Inflammatory macrophage (primary cell): ENCODE measurements at regions not wholly inside any gene's neighbourhood (a gene's known extent, or its start where the extent isn't known, plus 50 kb on each side); places are given as distances from the start of the nearest gene placed in this dataset.

Experiments used
- DNase-seq, 2 donors: peaks; one replicate each; pipeline ENCODE4 v3.0.0-alpha.2; 2020 to 2022

DNA sequence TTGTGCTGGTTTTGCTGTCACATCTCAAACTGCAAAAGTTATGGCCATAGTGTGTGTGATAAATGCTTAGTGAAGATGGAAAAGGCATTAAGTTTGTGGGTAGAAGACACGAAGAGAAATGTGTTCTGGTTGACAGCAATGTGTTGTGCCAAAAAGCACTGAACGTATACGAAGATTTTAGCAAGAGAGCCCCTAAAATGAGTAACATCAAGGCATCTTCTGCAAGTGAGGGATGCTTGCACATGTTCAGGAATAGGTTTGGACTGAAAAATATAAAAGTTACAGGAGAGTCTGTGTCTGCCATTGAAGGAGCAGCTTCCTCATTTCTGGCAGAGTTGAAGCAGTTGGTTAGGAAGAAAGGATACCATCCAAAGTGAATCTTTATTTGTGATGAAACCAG, 167.1 kb downstream of the ADAMTS15 start:
- no peak for DNase-seq

DNA sequence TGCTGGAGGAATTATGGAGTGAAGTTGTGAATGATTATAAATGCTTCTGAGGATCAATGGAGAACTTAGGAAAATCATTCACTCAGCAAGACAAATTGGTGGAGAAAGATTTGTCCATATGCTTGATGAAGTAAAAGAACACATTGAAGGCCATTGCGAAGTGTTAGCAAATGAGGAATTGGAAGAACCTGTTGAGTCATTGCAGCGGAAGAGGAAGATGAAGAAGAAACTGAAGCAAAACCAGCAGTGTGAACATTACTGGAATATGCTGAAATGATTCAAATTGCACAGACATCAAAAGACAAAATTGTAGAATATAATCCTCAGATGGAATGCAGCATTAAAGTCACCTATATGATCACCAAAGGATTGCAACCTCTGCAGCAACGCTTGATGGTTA, 168.1 kb downstream of the ADAMTS15 start:
- peak; percentile 63 to 82 for DNase-seq

DNA sequence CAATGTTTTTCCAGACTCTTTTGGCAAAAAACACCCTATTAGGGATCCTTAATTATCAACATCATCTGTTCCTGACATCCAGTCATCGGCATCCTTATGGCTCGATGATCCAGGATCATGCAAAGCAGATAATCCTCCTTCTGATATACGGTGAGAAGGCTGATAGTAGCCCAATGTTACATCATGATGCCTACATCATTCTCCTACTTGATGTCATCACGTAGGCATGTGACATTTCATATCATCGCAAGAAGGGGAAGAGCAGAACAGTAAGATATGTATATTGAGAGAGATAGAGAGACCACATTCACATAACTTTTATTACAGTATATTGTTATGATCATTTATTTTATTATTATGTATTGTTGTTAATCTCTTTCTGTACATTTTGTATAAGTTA, 168.6 kb downstream of the ADAMTS15 start:
- DNase-seq, result peak; percentile 12 to 50

DNA sequence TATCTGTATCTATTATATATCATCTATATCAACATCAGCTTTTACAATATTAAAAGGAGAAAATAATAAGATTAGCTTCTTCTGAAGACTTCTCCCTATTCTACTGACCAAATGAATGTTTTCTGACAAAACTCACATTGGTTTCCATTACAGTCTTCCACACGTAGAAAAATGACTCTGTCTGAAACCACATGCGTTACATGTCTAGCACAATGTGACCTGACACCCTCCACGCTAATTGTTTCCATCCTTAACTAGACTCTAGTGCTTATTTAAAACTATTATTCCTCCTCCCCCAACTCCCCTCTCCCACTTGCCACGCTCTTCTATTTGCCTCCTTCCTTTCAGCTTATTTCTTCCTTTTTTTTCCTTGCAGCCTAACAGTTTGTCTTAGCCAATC, 172.1 kb downstream of the ADAMTS15 start:
- DNase-seq, result no peak

DNA sequence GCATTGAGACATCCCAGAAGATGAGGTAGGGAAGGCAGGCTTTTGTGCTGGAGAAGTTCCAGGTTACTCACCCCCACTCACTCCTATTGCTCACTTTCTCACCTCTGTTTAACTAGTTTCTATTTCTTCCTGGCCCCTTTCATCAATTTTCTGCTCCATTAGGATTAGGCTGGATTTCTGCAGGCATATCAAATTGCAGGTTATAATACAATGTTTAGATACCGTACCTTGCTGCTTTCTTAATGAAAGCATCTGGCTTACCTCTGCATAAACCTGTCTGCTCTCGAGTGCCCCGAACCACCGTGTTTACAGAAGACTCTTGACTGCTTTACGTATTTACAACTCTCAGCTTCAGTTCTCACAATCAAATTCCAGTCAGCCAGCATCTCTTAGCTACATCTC, 173.7 kb downstream of the ADAMTS15 start:
- DNase-seq, result no peak

DNA sequence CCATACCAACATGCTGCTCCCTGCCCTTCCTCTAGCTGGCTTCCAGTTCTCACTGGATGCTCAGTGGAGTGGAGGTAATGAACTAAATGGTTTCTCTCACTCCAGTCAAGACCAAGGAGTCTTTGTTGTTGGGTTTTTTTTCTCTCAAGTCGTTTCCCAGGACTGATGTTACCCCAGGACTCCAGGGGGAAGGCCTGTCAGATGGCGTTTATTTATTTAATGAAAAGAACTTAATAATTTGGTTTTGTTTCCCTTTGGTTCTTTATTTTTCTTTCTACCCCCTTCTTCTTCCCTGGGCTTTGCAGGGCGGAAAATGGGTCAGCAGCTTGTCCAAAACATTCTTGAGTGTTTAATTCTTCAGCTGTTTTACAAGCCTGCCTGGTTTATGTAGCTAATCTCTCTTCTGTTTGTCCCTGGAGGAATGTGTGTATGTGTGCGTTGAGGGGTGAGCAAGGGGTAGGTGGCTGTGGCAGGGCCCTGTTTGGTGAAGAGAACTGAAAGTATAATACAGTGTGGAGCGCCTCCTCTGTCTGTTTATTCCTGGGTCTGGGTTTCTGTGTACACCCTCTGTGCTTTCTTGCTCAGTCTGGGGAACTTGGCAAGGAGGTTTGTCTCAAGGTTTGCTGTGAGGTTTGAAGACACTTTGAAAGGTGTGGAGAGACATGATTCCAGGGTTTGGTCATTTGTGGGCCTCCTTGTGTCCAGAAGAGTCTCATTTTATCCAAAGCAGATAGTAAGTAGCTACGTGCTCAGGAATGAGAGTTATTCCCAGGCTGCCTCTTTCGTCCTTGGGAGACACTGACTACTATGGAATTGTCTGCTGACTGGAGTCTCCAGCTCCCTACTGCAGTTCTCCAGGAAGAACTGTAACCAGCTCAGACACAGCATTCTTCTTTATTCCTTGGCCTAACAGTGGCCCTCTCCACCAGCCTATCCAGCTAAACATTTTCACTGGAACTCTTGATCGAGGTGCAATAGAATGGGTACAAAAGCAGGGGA, 175.5 kb downstream of the ADAMTS15 start:
- no peak for DNase-seq

DNA sequence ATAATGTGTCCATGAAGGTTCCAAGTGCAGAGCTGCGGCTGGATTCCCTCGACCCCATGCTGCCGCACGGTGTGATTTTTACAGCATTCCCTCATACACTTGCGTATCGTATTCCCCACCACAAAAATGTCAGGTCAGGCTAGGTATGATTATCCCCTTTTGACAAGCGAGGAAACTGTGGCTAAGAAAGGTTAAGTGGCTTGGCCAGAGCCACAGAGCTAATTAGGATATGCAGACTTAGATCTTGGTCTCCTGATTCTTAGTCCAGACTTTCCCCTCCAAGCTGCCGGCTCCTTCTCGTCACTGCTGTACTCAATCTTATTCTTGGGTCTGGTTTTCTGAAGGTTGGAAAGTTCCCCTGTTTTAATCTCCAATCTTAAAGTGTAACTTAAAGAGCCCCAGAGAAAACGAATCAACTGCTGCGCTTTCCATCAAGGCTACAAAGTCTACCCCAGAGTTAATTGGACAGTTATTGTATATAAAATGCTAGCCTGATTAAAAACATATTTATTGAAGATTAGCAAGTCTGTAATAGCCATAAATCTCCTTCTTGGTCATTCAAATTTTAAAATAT, 176.6 kb downstream of the ADAMTS15 start:
- no peak for DNase-seq

DNA sequence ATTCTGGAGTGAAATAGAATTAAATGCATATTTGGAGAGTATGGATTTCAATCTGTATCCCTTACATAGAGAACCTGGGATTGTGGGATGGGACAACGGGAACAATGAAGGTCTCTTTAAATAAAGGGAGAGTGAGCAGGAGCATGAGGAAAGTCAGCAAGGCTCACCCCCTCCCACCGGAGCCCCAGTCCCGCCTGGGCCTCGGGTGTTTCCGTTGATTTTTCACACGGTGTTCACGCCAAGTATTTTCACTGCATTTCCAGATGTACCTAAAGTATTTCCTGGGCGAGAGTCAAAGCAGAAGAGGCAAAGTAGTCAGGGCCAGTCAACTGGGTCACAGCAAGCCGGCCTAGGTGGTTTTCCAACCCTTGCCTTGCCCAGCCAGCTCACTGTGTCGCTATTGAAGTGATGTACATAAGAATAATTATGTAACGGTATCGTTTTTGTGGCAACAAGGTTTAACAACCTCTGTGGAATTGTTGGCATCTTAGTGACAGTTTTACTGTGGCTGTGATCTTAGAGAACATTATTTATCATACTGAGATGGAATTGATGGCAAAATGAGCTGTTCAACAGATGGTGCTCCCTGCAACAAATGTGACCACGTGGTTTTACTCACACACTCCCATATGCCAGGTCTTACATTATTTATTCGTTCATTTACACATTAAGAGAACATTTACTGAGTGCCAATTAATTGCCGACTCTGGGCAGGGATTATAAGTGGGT, 177.3 kb downstream of the ADAMTS15 start:
- no peak for DNase-seq

DNA sequence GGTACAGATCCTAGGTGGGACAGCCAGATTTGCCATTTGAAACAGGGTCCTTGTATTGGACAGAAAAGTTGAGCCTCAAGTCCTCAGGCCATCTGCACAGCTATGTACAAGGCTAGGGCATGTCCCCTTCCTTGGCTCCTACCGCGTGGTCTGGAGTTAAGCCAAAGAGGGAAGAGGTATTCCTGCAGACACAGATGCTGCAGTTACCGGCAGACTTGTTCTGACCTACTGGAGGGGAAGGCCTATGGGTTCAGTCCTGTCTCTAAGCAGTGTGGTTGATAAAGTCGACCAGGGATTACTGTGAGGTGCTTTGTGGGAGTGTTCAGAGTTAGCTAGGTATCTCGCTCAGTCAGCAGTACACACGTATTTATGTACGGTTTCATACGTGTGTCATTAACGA, 180.6 kb downstream of the ADAMTS15 start:
- no peak for DNase-seq

DNA sequence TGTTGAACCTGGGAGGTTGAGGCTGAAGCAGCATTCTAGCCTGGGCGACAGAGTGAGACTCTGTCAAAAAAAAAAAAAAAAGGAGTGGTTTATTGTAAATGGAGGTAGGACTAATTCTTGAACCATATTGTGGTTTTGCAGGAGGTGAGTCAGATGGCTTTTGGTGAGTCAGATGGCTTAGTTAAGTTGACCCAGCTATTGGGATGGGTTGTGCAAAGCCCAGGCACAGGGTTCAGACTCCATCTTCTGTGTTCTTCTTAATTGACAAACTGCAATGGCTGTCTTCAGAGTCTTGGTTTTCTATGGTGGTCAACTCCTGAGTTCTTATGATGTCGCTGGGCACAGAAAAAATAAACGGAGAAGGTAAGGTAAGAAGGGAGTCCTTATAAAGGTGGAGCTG, 182.7 kb downstream of the ADAMTS15 start:
- DNase-seq, result peak in 1 of 2 donors; percentile 19

DNA sequence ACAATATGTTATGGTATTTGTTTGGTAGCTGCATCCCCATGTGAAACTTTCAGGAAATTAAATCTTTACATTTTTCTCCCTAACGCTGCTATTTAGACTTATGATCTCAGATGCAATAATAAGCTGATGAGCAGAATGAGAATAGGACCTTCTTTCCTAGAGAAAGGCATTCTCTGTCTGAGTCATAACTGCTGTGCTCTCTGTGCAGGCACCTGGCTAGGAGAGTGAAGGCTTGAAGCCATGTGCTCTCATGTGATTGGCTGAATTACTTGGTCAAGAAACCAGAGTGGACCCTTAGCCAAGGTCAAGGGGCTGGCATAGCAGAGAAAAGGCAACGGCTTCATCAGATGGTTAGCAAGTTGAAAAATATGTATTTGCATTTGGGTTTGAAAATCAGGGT, 185.0 kb downstream of the ADAMTS15 start:
- no peak for DNase-seq

DNA sequence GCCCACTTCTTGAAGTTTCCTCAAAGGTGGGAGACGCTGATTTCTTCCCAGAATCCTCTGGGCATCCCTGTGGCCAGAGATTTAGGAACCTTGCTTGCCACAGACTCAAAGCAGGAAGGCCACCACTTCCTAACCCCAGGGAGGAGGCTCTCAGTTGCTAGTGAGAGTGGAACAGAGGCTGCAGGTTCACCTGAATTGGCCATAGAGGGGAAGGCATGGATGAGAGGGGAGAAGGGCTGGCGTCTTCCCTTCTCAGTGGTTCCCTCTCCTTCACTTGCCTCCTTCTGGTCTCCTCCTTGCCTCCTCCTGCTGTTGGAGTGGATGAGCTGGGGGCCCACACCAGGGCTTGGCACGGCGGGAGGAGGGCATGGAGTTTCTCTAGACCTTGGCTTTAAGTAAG, 185.7 kb downstream of the ADAMTS15 start:
- no peak for DNase-seq

DNA sequence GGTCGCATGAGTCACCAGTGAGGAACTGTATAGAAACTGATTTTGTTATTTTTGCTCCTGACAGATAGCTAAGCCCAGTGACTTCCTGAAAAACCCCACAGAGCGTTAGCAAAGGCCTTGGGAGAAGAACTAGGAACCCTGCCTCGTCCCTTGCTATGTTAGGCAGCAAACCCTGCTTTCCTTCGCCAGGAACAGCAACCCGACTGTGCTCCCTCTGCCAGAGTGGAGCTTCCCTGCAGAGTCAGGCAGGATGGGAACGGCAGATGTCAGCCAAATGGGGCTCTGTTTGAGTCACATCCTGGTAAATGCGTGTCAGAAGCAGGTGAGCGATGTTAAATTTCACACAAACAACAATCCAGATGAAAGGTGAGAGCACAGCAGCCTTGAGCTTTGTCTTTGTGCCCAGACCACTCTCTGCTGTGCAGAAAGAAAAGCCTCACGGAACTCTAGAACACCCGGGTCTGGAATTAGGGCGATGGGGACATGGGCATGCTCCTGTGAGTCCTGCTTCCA, 186.6 kb downstream of the ADAMTS15 start:
- no peak for DNase-seq

DNA sequence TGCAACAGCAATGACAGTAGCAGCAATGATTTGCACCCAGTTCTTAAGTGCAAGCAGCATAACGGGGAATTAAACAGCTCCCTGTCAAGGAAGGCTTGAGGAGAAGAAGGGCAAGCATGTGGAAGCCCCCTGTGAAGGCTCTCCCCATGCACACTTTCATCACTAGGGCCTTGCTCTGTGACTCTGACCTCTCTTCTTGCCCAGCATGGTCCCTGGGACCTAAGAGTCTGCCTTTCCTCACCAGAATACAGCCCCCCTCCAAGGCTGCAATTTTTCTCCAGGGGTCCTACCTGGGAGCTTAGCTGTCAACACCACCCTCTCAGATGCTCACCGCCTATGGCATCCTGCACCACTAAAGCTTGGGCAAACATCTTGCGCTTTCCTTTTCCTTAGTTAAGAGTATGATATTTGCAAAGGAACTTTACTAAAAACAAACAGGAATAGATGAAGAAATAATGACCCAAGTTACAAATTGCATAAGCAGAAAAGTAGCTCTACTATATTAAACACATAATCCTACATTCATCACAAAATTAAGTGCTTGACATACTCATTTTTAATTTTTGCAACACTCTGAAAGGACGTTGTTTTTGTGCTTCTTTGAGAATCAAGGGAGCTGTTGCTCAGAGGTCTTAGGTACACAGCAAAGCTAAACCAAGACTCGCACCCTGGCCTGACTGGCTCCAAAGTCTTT, 187.6 kb downstream of the ADAMTS15 start:
- no peak for DNase-seq

DNA sequence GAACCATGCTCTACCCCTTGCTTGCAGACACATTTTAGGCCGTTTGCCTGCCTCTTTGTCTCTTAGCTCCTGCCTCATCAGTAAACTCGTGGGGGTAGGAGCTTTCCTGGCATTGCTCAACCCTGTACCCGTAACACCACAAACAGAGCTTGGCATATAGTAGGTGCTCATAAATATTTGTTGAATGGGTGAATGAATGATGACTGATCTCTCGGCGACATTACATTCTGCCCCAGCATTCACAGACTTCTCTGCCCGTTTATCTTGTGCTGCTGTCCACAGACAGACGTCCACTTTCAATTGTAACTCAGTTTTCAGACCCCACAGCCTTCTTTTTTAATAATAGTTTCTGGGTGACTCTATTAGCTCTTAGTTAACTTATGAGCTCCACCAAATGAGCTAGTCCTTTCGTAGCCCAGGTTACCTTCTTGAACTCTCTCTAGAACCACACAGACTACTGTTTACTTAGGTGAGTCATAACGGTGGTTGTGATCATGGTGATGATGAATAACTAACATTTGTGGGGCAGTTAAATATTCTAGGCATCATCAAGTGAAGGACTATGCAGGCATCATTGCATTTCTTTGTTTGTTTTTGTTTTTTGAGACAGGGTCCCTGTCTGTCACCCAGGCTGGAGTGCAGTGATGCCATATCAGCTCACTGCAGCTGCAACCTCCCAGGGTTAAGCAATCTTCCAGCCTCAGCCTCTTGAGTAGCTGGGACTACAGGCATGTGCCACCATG, 188.4 kb downstream of the ADAMTS15 start:
- no peak for DNase-seq

DNA sequence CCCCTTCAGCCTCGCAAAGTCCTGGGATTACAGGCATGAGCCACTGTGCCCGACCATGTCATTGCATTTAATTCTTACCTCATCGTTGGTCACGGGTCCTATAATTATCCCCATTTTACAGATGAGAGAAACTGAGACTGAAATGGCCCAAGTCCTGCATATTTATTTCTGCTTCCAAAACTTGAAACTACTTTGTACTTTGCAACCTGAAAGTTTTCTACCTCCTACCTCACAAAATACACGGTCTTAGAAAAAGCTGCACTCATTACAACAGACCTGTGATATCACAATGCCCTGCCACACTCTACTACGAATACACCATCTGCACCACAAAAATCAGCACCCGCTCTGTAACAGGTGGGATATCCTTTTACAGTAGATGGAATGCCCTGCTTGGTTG, 189.1 kb downstream of the ADAMTS15 start:
- DNase-seq, result no peak

DNA sequence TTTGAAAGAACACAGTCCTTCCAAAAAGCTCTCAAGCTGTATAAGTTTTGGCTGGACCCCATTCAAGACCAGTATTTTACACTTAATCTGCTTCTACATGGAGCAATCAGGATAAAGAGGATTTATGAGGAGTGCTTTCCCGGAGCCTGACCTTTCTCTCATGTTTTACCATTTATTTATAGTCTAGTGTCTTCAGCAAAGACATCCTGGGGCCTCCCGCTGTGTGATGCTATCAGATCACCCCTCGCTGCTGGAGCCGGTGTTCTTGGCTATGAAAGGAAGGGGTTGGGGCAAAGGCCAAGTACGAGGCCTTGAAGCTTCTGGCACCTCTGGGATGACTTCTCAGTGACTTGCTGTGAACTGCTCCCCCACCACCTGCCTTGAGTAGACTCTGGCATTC, 189.6 kb downstream of the ADAMTS15 start:
- DNase-seq, result no peak

DNA sequence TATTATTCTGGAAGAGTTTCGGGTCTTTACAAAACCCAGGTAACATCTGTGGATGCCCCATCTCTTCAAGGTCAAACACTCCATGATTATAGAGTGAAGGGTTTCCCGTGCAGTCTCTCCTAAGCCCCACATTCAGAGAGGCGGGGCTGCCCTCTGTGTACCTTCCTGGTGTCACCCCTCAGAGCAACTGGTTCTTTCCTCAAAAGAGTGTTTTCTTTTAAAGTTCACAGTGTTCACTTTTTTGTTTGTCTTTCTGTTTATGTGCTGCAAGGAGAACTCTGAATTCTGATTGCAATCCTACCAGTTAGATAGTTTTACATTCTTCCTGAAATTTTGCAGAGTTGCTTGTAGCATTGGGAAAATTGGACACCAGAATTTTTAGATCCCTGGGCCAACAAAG, 190.2 kb downstream of the ADAMTS15 start:
- DNase-seq, result no peak

DNA sequence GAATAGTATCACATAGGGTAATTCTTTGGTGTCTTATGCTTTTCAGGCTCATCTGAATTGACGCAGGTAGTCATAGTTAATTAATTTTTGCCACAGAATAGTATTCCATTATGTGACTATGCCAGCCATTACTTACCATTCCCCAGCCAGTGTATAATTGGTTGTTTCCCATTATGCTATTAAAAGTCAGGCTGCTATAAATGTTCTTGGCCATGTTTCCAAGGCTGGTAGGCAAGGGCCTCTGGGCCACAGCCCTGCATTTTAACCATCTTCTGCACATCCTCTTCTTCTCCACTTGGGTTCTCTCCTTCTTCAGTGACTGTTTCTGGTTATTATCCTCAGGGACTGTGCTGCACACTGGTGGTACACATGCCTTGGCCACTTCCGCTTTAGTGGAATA, 190.9 kb downstream of the ADAMTS15 start:
- DNase-seq, result no peak

DNA sequence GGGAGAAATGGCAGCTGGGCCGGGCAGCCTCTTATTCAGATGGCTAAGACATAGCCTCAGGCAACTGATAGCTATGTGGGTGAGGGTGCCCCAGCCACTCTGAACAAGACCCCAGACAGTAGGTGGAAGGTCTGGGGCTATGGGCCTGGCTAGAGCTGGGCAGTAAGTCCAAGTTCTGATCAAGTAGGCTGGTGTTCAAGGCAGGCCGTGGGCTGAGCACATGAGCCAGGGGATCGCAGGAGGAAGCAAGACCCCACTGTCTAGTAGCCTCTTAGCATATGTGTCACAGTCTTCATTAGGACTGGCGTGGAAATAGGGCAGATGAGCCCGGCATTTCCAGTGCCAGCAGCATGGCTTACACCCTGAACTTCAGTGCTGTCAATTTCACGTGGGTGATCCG, 192.1 kb downstream of the ADAMTS15 start:
- DNase-seq, result no peak

DNA sequence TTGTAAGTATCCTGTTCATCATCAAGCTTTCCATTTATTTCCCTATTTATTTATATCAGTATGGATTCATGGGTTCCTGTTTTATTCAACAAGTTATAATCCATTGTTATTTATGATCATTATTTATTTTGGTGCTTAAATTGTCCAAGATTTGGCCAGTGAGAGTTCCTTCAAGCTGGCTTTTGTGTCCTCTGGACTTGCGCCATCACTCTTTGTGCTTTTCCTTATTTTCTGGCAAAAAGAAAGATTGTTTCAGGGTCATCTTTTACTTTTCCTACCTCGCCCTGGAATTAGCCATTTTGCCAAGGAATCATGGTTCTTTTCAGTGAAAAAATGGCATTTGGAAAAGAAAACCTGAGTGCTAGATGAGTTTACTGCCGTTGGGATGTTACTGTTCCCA, 193.4 kb downstream of the ADAMTS15 start:
- DNase-seq, result no peak

DNA sequence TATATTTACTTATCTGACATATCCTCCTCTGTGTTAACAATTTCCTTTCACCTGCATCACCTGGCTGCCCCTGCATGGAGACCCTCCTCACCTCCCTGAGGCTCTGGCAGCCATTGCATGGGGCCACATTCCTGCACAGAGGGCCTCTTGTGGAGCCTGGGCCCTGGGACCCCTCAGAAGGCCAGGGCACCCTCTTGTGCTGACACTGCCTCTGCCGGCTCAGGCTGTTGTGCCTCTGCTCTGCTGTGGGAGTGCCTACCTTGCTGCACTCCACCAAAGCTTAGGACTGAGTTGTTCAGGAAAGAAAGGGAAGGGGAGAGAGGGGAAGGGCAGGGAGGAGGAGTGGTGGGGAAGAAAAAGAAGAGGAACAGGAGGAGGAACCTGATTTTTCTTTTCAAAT, 194.5 kb downstream of the ADAMTS15 start:
- DNase-seq, result no peak
